GM19467 (cell line): ENCODE measurements at regions not wholly inside any gene's neighbourhood (a gene's known extent, or its start where the extent isn't known, plus 50 kb on each side); places are given as distances from the start of the nearest gene placed in this dataset.

ENCODE experiments used
- ATAC-seq: cut with Tn5 transposase; IDR thresholded peaks from one replicate; pipeline ENCODE4 v1.9.1; 2021; ENCODE audit warnings: mild to moderate bottlenecking, moderate library complexity; ENCODE audit not compliant: unreplicated experiment

GRCh38 chr2:185891403-185891802 is 152.8 kb downstream of the FSIP2 start:
- no peak for ATAC-seq

- ATAC-seq = no peak
Observed at GRCh38 chr2:185891804-185892411, 153.3 kb downstream of the FSIP2 start.

DNA sequence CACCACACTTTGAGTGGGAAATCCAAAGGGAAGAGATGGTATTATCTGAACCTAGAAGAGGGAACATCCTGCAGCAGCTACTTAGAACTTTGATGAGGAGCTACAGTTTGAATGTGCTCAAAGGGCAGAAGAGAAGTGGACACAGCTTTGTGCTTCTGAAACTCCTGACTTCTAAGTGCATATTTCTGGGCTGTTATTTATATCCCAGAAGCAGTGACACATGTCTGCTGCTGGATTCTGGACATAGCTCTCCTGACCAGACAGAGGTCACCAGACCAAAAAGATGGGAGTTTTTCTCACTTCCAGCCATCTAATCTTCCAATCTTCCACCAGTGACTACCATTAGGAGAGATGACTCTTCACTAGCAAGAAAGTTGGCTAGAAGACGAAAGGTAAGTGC is 153.9 kb downstream of the FSIP2 start:
- ATAC-seq = no peak

DNA sequence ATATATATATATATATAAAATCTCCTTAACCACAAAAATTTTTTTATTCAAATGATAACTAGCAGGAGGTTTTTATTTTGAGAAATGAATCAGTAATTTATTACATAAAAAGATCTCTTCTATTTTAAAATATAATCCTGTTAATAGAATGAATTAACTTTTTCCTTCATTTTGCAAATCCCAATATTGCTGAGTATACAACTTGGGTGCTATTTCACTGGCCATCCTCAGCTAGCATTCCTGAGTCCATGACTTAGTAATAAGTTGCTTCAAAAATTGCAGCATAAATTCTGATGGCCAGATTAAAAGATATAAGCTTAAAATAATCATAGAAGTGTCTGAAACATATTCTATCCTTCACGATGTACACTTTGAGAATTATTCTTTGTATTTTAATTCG is 155.6 kb downstream of the FSIP2 start:
- ATAC-seq = no peak

- no peak for ATAC-seq
Observed at GRCh38 chr2:185895828-185896693, 157.5 kb downstream of the FSIP2 start.

- no peak for ATAC-seq
Observed at GRCh38 chr2:185899366-185899765, 160.8 kb downstream of the FSIP2 start.

- no peak for ATAC-seq
Observed at GRCh38 chr2:185919155-185919554, 180.6 kb downstream of the FSIP2 start.

- ATAC-seq = no peak
Observed at GRCh38 chr2:185921048-185921756, 182.6 kb downstream of the FSIP2 start.

DNA sequence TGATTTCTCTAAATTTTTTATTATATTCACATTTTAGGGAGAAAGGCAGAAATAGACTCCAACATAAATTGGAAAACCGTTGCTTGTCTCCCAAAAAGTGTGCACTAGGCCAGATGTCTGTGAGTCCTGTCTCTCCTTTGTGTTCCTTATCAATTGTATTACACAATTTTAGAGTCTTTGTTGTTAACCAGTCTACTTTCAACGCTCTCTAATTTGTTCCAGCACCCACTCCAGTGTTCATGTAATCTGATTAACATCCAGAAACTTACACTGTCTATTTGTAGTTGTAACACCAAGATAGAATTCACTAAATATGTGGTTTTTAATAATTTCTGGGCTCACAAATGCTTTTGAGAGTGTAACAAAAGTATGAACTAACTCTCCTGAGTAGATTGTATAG is 195.6 kb downstream of the FSIP2 start:
- no peak for ATAC-seq

DNA sequence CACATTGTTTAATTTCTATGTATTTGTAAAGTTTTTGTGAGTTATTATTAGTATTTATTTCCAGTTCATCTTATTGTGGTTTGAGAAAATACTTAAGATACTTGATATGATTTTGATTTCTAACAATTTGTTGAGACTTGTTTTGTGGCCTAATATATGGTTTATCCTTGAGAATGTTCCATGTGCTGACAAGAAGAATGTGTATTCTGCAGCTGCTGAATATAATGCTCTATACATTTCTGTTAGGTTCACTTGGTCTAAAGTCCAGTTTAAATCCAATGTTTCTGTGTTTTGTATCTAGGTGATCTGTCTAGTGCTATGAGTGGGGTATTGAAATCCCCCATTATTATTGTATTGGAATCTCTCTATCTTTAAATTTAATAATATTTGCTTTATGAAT is 201.3 kb downstream of the FSIP2 start:
- ATAC-seq = no peak

DNA sequence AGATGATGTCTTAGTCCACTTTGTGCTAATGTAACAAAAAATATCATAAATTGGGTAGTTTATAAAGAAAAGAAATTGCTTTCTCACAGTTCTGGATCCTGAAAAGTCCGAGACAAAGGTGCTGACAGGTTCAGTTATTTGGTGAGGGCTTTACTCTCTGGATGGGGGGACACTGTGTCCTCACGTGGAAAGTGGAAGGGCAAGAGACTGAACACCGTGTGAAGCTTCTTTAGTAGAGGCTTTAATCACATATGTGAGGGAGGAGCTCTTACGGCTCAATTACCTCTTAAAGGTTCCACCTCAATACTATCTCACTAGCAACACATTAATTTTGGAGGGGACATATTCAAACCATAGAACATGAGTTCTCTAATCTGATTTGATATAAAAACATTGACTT is 204.3 kb downstream of the FSIP2 start:
- ATAC-seq = no peak

GRCh38 chr2:185947722-185948121 is 209.1 kb downstream of the FSIP2 start:
- no peak for ATAC-seq

- no peak for ATAC-seq
Observed at GRCh38 chr2:185952100-185952499, 213.5 kb downstream of the FSIP2 start.

- ATAC-seq = no peak
Observed at GRCh38 chr2:185954389-185954788, 215.8 kb downstream of the FSIP2 start.

- no peak for ATAC-seq
Observed at GRCh38 chr2:185955050-185955449, 216.4 kb downstream of the FSIP2 start.

DNA sequence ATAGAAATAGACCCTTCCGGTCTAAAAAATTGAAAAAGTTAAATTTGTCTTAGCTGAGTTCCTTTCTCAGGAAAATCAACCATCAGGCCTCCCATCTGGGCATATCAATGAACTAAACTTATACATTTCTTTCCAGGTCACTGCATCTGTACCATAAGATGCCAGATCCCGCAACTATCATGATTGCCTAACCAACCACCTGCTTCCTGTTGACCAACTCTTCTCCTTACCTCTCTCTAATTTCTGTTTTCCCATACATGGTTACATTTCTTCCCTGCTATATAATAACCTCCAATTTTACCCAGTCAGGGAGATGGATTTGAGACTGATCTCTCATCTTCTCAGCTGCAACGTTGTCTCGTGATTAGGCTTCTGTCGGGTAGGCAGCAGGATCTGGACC is 228.7 kb downstream of the FSIP2 start:
- ATAC-seq = no peak

DNA sequence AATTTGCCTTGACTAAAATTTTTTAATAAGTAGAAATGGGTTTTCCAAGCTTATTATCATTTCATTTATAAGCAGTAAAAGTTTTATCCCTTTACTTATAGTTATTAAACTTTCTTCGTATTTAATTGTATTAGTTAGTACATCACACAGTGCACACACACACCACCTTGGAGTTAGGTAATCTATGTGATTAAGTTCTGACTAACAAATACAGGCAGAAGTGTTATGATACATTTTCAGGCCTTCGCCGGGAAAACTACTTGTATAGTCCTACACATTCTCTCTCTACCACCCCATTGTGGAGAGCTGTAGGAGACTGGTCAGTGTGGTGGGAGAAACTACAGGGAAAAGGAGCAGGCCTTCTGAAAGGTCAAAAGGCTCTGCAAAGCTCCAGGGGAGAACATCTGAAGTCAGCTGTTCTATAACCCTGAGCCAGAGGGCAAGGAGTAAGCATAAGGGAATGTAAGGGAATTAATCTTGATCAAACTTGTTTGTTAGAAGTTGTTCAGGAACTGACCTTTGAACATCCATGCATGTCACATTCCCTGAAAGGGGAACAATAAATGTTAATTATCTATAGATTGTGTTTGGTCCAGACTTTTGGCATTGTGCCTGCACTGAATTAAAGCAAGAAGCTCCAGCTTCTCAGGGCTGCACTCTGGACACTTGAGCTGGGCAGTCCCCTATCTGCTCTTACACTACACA is 231.7 kb downstream of the FSIP2 start:
- no peak for ATAC-seq

GRCh38 chr2:185978634-185979407 is 240.2 kb downstream of the FSIP2 start:
- no peak for ATAC-seq

DNA sequence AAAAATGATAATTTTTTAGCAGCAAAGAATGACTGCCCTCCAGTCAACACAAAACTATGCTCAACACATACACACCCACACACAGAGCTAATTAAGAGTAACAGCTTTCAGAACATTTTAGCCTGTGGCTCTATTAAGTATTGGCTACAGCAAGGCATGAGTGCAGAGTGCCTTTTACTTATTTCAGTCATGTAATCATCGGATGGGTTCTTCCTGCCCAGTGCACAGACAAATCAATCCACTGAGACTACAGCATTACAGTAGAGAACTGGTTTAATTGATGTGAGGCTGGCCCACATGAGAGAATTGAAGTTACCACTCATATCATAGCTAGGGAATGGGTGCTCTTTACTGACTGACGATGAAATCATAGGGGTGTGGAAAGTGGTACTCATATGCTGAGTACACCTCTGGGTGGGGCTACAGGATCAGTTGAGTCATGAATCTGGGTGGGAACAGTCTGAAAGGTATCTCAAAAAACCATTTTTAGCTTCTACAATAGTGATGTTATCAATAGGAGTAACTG is 241.0 kb downstream of the FSIP2 start:
- no peak for ATAC-seq

DNA sequence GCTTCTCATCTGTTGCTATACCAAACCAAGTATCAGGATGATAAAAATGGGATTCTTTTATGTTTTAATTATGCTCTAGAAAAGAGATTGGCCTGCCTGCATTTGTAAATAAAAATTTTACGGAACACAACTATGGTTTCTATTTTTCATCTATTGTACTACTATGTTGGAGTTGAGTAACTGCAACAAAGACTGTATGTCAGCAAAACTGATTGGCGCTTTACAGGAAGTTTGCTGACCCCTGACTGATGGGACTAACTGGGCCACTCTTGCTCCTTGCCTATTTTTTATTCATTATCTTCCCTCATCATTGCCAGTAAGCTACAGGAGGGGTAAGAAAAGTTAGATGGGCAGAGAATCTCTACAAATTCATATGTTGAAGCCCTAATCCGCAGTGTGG is 242.3 kb downstream of the FSIP2 start:
- no peak for ATAC-seq
